HG02759 (cell line): ENCODE measurements at regions not wholly inside any gene's neighbourhood (a gene's known extent, or its start where the extent isn't known, plus 50 kb on each side); places are given as distances from the start of the nearest gene placed in this dataset.
A peak's percentile ranks its signal among the peaks of the same experiment; 100 is the strongest.
"Not testable (repeated sequence)": the region's sequence is repeated elsewhere in the genome, so short reads cannot be mapped to it uniquely, and the experiment has no call there.

Experiments used
- ATAC-seq: cut with Tn5 transposase; IDR thresholded peaks from one replicate; pipeline ENCODE4 v1.9.1; 2021; ENCODE audit warnings: mild to moderate bottlenecking, moderate library complexity; ENCODE audit not compliant: unreplicated experiment

DNA sequence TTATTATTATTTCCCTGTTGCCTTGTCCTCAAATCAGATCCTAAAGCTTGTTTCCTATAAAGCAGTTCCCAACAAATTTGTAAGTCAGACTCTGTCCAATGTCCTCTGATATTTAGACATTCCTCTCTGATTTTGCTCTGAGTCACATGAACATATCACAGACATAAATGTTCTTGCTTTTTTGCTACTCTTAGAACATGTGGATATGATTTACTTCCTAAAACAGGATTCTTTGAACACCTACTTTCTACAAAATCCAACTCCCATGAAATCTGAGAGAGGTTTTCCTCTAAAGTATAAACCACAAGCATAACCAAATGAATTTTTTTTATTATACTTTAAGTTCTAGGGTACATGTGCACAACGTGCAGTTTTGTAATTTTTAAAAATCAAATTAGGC, 181.3 kb upstream of the SLC38A2 start:
- ATAC-seq: no peak

DNA sequence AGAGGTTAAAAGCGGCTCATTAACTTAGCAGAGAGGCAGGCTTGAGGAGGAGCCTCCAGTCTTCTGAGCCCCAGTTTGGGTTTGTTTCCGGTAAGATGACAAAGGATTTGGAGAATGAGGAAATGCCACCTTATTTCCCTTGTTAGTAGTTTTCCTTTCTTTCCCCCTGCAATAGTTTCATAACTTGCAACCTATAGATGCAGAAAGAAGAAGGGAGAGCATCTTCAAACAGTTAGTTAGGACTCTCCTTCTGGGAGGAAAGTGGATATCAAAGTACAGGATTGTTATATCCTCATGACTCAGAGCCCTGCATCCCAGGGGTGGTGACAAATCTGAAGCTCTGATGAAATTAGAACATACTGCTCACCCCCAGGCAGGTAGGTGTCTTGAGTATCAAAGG, 180.7 kb upstream of the SLC38A2 start:
- ATAC-seq: no peak

DNA sequence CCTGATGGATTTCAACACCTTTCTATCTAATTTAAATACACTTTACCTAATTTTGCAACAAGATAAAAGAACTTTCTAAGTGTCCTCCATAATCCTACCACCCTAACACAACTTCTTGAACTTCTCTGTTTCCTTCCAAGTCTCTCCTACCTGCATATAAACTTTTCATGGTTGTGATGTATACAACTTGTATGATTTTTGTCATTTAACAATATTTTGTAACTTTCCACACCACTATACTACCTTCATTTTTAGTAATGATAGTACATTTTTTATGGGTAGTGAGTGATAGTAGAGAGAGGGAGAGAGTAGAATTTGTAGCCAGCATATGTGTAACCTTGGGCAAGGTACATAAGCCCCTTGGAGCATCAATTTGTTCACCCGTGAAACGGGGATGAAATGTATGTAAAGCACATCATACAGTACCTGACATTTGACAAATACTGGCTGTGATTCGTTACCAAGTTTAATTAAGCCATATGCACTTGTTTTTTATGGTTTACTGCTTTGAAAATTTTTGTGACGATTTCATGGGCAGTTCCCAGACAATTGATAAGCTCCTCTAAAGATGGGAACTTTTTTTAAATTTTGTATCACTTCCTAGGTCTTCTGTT, 177.8 kb upstream of the SLC38A2 start:
- ATAC-seq: no peak

DNA sequence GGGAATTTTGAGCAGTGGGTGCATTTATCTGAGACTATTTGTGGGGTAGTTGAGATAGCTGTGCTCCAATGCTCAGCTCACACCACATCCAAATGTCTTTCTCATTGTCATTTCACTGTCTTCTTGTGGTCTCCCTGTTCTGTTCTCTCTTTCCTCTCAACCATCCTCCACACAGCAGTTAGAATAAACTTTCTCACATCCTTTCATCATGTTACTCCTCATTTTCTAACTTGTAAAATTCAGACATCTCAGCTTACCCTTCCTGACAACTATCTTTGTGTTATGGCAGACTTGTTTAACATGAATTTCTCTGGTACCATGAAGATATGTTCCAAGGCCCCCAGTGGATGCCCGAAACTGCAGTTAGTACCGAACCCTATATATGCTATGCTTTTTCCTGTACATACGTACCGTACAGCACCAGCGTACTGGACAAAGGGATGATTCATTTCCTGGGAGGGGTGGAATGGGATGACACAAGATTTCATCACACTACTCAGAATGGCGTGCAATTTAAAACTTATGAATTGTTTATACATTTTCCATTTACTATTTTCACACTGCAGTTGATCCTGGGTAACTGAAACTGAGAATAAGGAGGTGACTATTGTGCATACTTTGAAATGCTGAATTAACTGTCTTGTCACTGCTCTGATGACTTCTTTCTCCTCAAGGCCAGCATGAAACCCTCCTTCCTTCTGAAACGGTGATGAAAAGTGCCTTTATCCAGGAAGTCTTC, 177.1 kb upstream of the SLC38A2 start:
- ATAC-seq: no peak

DNA sequence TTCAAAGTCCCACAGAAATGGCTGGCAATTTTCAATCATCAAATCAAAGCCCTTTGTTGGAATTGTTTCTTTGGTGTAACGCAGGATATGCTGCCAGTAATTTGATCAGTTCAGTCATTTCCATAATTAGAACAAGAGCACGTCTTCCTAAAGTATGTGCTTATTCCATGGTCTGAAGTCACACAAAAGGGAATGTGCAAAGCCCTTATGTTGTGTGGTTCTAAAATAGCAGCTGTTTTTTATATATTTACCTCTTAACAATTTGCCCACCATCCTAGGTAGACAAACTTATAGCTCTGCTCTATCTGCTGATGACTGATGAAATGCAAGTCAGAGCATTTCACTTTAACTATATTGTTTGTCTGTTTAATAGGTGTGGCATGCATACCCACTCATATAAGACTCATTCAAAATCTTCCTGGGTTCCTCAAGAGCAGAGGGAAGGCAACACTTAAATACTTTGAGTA, 176.1 kb upstream of the SLC38A2 start:
- no peak for ATAC-seq

DNA sequence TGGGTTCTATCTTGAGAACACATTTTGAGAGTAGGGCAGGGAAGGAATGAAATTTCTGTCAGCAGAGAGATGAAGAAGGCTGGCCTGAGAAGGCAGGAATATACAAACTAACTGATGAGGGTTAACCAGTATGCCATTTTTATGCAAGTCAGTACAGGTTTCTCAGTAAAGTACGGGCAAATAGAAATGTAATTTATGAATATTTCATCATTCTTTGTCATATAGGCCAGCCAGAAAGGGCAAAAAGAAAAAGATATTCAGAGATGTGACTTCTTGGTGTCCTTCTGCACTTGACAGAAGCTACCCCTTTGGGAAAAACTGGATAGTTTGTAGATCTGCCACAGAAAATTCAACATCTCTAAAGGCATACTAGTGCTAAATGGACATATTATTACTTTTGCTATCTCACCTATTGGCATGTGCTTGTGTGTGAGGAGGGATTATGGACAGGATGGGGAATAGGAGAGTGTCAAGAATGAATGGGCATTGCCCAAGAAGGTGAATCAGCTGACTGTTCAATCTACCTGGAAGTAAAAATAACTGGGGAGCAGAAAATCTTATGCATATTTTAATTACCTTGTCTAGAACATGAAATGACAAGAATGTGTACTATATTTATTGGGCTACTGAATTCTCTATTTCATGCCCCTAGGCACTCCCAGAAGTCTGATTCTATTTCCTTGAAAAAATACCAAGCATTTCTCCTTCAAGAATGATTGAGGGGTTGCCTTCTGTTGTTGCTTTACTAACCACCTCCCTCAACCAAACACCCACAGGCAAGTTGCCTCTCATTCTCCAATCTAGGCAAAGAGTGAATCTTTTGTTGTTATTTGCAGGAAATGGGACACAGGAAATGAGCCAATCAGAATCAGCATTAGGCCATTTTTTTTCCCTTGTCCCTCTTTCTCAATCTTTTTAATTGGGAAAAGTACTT, 175.1 kb upstream of the SLC38A2 start:
- ATAC-seq: no peak

DNA sequence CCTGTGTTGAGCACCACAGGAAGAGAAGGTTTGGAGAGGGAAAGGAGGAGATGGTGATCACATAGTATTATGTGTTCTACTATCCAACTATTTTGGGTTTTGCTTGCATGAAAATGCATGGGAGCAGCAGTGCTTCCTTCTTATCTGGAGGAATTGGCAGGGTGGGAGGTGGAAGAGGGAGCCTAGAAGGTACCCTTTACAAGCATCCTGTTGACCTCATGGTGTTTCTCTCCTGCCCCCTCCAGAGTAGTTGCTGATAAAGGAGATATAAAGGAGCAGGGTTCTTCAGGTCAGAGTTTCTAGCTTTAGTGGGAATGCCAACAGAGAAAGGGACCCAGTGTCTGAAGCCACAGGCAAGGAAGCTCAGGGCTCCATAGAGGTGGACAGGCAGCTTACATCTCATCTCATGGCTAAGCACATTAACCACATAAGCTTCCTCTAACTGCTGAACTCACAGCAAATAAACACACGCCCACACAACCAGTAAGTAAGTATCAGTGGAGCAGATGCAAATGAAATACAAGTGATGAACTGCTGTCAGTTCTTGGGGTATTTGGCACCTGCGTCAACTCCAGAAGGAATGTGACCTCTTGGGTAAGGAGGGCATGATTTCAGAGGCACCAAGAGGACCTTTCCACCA, 174.2 kb upstream of the SLC38A2 start:
- ATAC-seq: peak; percentile 97

DNA sequence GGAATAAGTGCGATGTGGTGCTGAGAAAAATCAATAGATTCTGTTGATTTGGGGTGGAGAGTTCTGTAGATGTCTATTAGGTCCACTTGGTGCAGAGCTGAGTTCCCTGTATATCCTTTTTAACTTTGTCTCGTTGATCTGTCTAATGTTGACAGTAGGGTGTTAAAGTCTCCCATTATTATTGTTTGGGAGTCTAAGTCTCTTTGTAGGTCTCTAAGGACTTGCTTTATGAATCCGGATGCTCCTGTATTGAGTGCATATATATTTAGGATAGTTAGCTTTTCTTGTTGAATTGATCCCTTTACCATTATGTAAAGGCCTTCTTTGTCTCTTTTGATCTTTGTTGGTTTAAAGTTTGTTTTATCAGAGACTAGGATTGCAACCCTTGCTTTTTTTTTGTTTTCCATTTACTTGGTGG, 170.8 kb upstream of the SLC38A2 start:
- ATAC-seq: not testable (repeated sequence)

DNA sequence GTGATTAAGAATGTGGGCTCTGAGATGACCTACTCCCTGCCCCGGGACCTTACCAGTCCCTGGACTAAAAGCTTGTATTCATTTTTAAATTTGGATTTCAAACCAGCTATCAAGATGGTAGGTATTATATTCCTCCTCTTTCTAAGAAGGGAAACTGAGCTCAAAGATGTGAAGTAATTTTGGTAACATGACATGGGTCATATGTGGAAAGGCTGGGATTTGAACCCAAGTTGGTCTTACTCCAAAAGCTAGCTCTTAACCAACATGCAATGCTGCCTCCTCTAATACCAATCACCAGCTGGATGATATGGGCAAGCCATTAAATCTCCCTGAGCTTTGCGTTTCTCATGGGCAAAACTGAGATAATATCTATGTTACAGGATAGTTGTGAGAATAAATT, 166.4 kb upstream of the SLC38A2 start:
- no peak for ATAC-seq

DNA sequence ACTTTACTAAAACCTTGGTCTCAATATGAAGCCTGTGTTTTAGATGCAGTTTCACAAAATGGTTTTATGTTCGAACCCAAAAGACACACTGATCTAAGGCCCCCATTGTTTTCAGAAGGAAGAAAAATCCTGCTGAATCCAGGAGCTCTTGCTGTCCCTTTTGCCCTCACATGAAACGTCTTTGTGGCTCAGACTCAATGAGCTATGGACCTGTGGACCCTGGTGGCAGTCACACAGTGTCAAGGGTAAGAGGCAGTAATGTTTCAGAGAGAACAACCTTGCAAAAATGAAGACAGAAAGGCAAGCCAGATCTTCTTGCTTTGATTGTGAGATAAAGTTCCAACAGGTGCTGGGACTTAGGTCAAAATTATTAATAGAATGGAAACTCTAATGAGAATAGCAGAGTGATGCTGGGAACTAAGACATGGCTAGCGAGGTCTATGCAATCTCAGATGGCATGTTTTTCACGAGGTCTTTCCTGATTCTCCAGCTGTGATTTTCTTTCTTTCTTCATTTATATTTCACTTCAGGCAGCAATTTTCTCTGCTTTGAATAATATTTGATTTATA, 164.9 kb upstream of the SLC38A2 start:
- no peak for ATAC-seq

DNA sequence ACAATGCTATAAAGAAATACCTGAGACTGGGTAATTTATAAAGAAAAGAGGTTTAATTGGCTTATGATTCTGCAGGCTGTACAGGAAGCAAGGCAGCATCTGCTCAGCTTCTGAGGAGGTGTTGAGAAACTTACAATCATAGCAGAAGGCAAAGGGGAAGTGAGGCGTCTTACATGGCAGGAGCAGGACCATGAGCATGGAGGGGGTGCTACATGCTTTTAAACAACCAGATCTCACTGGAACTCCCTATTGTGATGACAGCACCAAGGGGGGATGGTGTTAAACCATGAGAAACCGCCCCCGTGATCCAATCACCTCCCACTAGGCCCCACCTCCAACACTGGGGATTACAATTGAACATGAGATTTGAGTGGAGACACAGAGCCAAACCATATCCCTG, 163.7 kb upstream of the SLC38A2 start:
- peak; percentile 78 for ATAC-seq

DNA sequence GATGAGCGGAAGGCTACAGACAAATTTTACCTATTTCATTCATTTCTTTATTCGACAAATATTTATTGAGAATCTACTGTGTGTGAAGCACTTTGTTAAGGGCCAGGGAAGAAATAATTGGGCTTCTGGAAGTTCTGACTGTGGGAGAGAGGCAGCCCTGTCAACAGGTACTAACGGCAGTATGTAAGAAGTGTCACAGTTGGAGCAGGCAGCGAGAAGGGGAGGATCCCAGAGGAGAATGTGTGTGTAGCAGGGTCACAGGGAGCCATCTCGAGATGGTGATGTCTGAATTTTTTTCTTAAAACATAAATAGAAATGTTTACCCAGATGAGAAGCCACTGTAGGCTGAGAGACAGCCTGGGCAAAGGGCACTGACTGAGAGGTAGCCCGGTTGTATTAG, 163.3 kb upstream of the SLC38A2 start:
- ATAC-seq: no peak

DNA sequence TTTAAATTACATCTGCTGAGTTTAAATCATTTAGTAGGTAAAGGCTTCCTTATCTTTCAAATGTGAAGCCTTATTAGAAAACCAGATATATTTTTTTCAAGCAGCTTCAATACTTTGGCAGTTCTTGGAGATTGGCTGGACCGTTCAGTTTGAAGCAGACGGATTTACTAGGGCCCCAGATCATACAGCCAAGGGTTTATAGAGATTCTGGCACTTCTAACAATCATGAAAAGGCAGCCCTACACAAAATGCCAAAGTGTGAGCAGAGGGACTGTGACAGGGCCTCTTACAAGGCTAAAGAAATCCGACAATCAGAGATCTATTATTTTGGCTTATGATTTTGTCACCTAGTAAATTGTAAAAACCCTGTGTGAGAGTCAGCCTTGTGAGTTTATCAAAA, 162.8 kb upstream of the SLC38A2 start:
- no peak for ATAC-seq

DNA sequence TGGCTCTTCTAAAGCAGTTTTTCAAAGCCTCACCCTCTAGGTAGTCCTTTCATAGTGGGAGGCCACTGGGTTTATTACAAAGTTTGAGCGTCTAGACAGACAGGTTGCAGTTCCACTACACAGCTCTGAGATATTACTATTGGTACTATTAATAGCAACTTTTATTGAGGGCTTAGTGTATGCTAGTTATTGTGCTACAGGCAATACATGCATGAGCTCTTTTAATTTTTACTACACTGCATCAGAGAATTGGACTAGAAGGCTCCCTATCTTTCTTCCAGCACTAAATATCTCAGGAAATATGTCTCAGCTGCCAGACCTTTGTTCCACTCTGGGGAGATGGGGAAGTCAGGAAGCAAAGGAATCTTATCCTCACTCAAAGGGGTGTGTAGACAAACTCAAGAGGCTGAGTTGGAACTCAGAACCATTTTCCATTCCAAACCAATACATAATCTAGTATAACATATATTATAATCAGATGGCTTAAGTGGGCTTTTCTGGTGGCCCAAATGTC, 161.8 kb upstream of the SLC38A2 start:
- no peak for ATAC-seq

DNA sequence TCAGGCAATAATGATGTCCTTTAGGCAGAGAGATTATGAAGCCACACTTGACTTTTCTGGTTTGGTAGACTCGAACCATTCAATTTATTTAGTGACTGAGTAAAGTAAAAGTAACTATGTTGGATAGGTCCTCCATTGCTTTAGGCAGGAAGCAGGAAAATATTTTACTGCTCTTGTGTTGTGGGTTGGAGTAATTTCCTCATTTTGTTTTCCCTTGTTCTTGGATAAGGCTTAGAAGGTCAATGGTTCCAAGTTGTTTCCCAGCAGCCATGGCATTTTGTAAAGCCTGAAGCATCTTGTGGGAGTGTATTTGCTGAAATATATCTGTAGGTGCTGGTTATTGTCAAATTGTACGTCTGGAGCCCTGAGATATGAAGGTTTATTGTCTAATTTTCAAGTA, 161.2 kb upstream of the SLC38A2 start:
- ATAC-seq: no peak

DNA sequence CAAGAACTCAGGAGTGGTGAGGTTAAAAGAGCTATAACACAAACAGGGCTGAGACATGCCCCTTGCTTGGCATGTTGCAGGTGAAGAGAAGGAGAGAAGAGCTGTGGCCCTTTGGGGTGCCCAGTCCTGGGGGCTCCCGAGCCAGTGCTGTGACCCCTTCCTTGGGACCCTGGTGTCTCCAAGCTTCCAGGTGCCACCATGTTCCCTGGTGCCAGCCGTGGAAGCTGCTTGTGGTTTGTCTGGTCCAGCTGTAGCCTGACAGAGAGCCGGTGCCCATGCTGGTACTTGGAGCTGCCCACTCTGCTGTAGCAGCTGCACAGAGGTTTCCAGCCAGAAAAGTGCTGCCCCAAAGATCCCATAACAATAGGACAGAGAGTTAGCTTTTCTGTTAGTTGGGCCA, 159.2 kb upstream of the SLC38A2 start:
- no peak for ATAC-seq

DNA sequence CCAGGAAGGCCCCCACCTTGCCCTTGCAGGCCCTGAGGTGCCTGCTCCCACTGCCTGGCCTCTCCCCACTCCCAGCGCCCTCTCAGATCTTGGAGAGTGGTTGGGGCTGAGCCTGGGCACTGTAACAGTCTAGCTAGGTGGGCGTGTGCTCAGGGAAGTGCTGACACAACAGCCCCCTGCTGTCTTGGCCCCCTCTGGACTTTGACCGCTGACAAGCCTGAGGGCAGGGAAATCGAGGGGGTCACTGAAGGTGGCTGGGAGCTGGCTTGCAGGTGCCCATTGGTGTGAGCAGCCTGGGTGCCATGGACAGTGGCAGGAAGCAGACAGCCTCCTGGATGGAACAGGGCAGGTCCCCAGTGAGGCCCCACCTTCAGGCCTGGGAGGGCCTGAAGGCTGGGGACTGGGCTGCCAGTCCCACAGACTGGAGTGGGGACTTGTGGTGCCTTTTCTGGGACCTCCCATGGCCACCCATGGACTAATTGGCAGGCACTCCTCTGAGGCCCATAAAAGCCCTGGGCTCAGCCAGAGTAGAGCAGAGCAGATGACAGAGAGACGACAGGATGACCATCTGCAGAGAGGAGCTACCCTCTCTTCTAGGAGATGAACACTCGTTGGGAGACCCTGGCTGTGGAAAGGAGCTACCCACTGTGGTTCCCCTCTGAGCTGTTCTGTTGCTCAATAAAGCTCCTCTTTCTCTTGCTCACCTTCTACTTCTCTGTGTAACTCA, 158.6 kb upstream of the SLC38A2 start:
- no peak for ATAC-seq

DNA sequence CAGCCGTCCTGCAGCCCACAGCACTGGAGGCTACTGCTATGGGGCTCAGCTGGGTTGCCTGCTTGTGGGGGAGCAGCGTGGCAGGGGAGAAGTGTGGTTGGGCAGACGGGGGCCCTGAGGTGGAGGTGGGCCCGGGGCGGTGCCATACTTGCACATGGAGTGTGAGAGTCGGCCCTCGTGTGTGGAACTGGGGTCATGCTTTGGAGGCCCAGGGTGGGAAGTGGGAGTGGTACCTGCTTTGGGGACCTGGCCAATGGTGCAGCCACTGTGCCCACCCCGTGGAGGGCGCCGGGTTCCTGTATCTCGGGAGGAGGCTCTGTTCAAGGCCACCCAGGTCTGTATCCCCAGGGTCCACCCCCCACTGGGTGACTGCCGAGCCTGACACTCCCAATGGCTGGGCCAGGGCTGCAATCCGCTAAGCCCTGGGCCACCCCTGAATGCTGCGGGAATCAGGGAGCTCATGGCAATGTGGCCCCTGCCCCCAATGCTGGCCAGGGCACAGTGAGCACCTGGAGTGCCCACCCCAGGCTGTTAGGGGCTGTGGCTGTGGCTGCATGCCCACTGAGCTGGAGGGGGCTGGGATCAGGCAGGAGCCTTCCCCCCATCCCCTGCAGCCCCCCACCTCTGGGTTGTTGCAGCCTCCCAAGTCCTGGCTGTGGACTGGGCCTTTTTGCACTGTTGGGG, 157.9 kb upstream of the SLC38A2 start:
- ATAC-seq: no peak

DNA sequence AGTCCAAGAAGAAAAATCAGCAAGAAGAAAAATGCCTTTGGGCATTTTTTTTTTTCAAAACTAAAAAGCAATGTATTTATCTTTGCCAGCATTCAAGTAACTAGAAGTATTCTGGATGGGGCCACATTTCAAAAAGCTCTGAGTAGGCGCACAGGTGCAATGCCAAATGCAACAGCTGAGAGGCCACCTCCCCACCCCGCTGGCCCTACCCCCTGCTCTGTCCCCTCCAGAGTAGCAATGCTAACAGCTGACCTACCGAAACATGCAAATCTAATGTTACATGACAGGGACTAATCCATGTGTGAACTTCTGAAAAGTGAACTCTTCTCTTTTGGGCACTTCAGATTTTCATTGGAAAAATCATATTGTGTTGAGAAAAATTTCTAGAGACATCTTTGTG, 153.7 kb upstream of the SLC38A2 start:
- no peak for ATAC-seq
